Activated CD4-positive, alpha-beta memory T cell treated with anti-CD3 and anti-CD28 coated beads for 36 hours (primary cell): ENCODE measurements at regions not wholly inside any gene's neighbourhood (a gene's known extent, or its start where the extent isn't known, plus 50 kb on each side); places are given as distances from the start of the nearest gene placed in this dataset.
A peak's percentile ranks its signal among the peaks of the same experiment; 100 is the strongest.
"Not testable (repeated sequence)": the region's sequence is repeated elsewhere in the genome, so short reads cannot be mapped to it uniquely, and the experiment has no call there.

Experiments
- CTCF ChIA-PET: fragments of 350-600 bp; sonication (Branson Sonifier 250); formaldehyde crosslinking; loops from one replicate; lab custom pipeline; 2021; ENCODE audit warnings: antibody characterized with exemption, inconsistent platforms; lab: Charles Lee
- POLR2A ChIA-PET: fragments of 350-600 bp; sonication (Branson Sonifier 250); formaldehyde crosslinking; loops from one replicate; lab custom pipeline; 2021; ENCODE audit warnings: antibody characterized with exemption; lab: Charles Lee
- DNase-seq: peaks from one replicate; pipeline ENCODE4 v3.0.0-alpha.2; 2020
- H3K27ac Mint-ChIP-seq: one replicate; pipeline ENCODE4 v1.8.0; 2021; ENCODE audit warnings: mixed read lengths
- H3K27me3 Mint-ChIP-seq: one replicate; pipeline ENCODE4 v1.8.0; 2021; ENCODE audit warnings: mixed read lengths
- H3K36me3 Mint-ChIP-seq: one replicate; pipeline ENCODE4 v1.8.0; 2021; ENCODE audit warnings: mixed read lengths
- H3K4me1 Mint-ChIP-seq: one replicate; pipeline ENCODE4 v1.8.0; 2021; ENCODE audit warnings: low read depth, mixed read lengths
- H3K4me3 Mint-ChIP-seq: one replicate; pipeline ENCODE4 v1.8.0; 2021; ENCODE audit warnings: mild to moderate bottlenecking, mixed read lengths
- H3K9me3 Mint-ChIP-seq: one replicate; pipeline ENCODE4 v1.8.0; 2021; ENCODE audit warnings: mixed read lengths
- intact Hi-C: fragments of 100-400 bp; cut with micrococcal nuclease; formaldehyde crosslinking; loops from one replicate; pipeline ENCODE4 v1.15.1; 2023

GRCh38 chr10:31135171-31135570, 103.5 kb upstream of the ZNF438 start:
- ChIA-PET POLR2A (interaction anchor here (1.2 kb wide), 1 partner anchor 137 kb away, joined by 3 read pairs; no protein-coding TSS in a partner anchor), CTCF (no interaction called here)
- intact Hi-C loops = loop anchor here (2.0 to 10.0 kb wide), 3 partner anchors 50 to 210 kb away; partner anchors contain the start of gene ZEB1
- no peaks in the 10 kb centered on the region for H3K36me3 Mint-ChIP-seq
- no peaks in the 10 kb centered on the region for H3K9me3 Mint-ChIP-seq
- H3K4me1 Mint-ChIP-seq = peaks cover 42% of the 10 kb centered on the region
- peak overlapping the region; percentile 75 for H3K4me3 Mint-ChIP-seq
- DNase-seq = no peak
- H3K27me3 Mint-ChIP-seq = no peaks in the 10 kb centered on the region
- peak overlapping the region; percentile 89 for H3K27ac Mint-ChIP-seq

- peak overlapping the region; percentile 14 for H3K27ac Mint-ChIP-seq
Observed at GRCh38 chr10:31135791-31136190, 104.1 kb upstream of the ZNF438 start.

GRCh38 chr10:31136386-31136785, 104.7 kb upstream of the ZNF438 start:
- Mint-ChIP-seq H3K4me1 (peaks cover 42% of the 10 kb centered on the region), H3K27me3 (no peaks in the 10 kb centered on the region), H3K4me3 (no peak overlapping the region), H3K36me3 (no peaks in the 10 kb centered on the region), H3K9me3 (no peaks in the 10 kb centered on the region), H3K27ac (peak overlapping the region; percentile 14)
- ChIA-PET POLR2A (no interaction called here), CTCF (interaction anchor here (0.7 kb wide), 1 partner anchor 91 kb away, joined by 3 read pairs; no protein-coding TSS in a partner anchor)
- intact Hi-C loops = loop anchor here (10.0 kb wide), 2 partner anchors 52 to 208 kb away; no protein-coding TSS in a partner anchor
- DNase-seq = no peak

More at GRCh38 chr10:31135791-31136190, 104.1 kb upstream of the ZNF438 start:
- H3K27me3 Mint-ChIP-seq, DNase-seq, POLR2A ChIA-PET, CTCF ChIA-PET, H3K36me3 Mint-ChIP-seq, H3K9me3 Mint-ChIP-seq, H3K4me3 Mint-ChIP-seq: not testable (repeated sequence)
- peaks cover 42% of the 10 kb centered on the region for H3K4me1 Mint-ChIP-seq
- intact Hi-C loops = loop anchor here (2.0 to 10.0 kb wide), 3 partner anchors 51 to 209 kb away; partner anchors contain the start of gene ZEB1

GRCh38 chr10:31136930-31137885, 105.5 kb upstream of the ZNF438 start:
- H3K4me1 Mint-ChIP-seq = peaks cover 42% of the 10 kb centered on the region

GRCh38 chr10:31138026-31138553, 106.4 kb upstream of the ZNF438 start:
- DNase-seq = no peak
- no peaks in the 10 kb centered on the region for H3K36me3 Mint-ChIP-seq
- POLR2A ChIA-PET = no interaction called here
- H3K4me1 Mint-ChIP-seq = peaks cover 40% of the 10 kb centered on the region
- H3K27ac Mint-ChIP-seq = no peak overlapping the region
- intact Hi-C loops = loop anchor here (10.0 kb wide), 2 partner anchors 53 to 207 kb away; no protein-coding TSS in a partner anchor
- H3K9me3 Mint-ChIP-seq = no peaks in the 10 kb centered on the region
- no peak overlapping the region for H3K4me3 Mint-ChIP-seq
- no peaks in the 10 kb centered on the region for H3K27me3 Mint-ChIP-seq
- CTCF ChIA-PET = no interaction called here

More at GRCh38 chr10:31136930-31137885, 105.5 kb upstream of the ZNF438 start:
- Mint-ChIP-seq H3K9me3 (no peaks in the 10 kb centered on the region), H3K4me3 (no peak overlapping the region), H3K36me3 (no peaks in the 10 kb centered on the region), H3K27me3 (no peaks in the 10 kb centered on the region), H3K27ac (peak overlapping the region; percentile 53)
- POLR2A ChIA-PET = no interaction called here
- intact Hi-C loops = loop anchor here (10.0 kb wide), 2 partner anchors 52 to 208 kb away; no protein-coding TSS in a partner anchor
- DNase-seq = no peak
- CTCF ChIA-PET = interaction anchor here (0.7 kb wide), 2 partner anchors 92 to 181 kb away, joined by 3 read pairs; no protein-coding TSS in a partner anchor

GRCh38 chr10:31139497-31139896, 107.8 kb upstream of the ZNF438 start:
- Mint-ChIP-seq H3K27ac (no peak overlapping the region), H3K36me3 (no peaks in the 10 kb centered on the region), H3K27me3 (no peaks in the 10 kb centered on the region), H3K9me3 (no peaks in the 10 kb centered on the region), H3K4me1 (peaks cover 32% of the 10 kb centered on the region), H3K4me3 (no peak overlapping the region)
- no peak for DNase-seq
- CTCF ChIA-PET = no interaction called here
- POLR2A ChIA-PET = no interaction called here
- intact Hi-C loops = loop anchor here (10.0 kb wide), 2 partner anchors 55 to 205 kb away; no protein-coding TSS in a partner anchor

GRCh38 chr10:31140716-31141115, 109.1 kb upstream of the ZNF438 start:
- no peaks in the 10 kb centered on the region for H3K36me3 Mint-ChIP-seq
- CTCF ChIA-PET = interaction anchor here (0.6 kb wide), 1 partner anchor 62 kb away, joined by 3 read pairs; no protein-coding TSS in a partner anchor
- no peak overlapping the region for H3K4me3 Mint-ChIP-seq
- intact Hi-C loops = no loop called here
- peaks cover 3% of the 10 kb centered on the region for H3K27me3 Mint-ChIP-seq
- peaks cover 20% of the 10 kb centered on the region for H3K4me1 Mint-ChIP-seq
- POLR2A ChIA-PET = no interaction called here
- DNase-seq = no peak
- H3K27ac Mint-ChIP-seq = no peak overlapping the region
- no peaks in the 10 kb centered on the region for H3K9me3 Mint-ChIP-seq

GRCh38 chr10:31142026-31142425, 110.4 kb upstream of the ZNF438 start:
- peaks cover 14% of the 10 kb centered on the region for H3K4me1 Mint-ChIP-seq
- peaks cover 10% of the 10 kb centered on the region for H3K27me3 Mint-ChIP-seq
- ChIA-PET POLR2A (no interaction called here), CTCF (no interaction called here)
- DNase-seq = no peak
- H3K36me3 Mint-ChIP-seq = no peaks in the 10 kb centered on the region
- H3K9me3 Mint-ChIP-seq = no peaks in the 10 kb centered on the region
- H3K27ac Mint-ChIP-seq = no peak overlapping the region
- H3K4me3 Mint-ChIP-seq = no peak overlapping the region
- intact Hi-C loops = no loop called here

- H3K9me3 Mint-ChIP-seq = no peaks in the 10 kb centered on the region
- H3K4me3 Mint-ChIP-seq = no peak overlapping the region
- intact Hi-C loops = no loop called here
- H3K27ac Mint-ChIP-seq = no peak overlapping the region
- peaks cover 10% of the 10 kb centered on the region for H3K27me3 Mint-ChIP-seq
- H3K36me3 Mint-ChIP-seq = no peaks in the 10 kb centered on the region
- CTCF ChIA-PET = no interaction called here
- no peak for DNase-seq
- peaks cover 9% of the 10 kb centered on the region for H3K4me1 Mint-ChIP-seq
- POLR2A ChIA-PET = interaction anchor here (0.6 kb wide), 1 partner anchor 1083 kb away, joined by 6 read pairs; no protein-coding TSS in a partner anchor
Observed at GRCh38 chr10:31143331-31143935, 111.8 kb upstream of the ZNF438 start.

- POLR2A ChIA-PET = no interaction called here
- Mint-ChIP-seq H3K27ac (no peak overlapping the region), H3K4me3 (no peak overlapping the region), H3K27me3 (peaks cover 10% of the 10 kb centered on the region), H3K9me3 (no peaks in the 10 kb centered on the region), H3K36me3 (no peaks in the 10 kb centered on the region), H3K4me1 (peaks cover 9% of the 10 kb centered on the region)
- CTCF ChIA-PET = no interaction called here
- DNase-seq = no peak
- intact Hi-C loops = no loop called here
Observed at GRCh38 chr10:31145986-31146385, 114.3 kb upstream of the ZNF438 start.

- Mint-ChIP-seq H3K4me1 (peaks cover 9% of the 10 kb centered on the region), H3K27me3 (peaks cover 10% of the 10 kb centered on the region), H3K4me3 (no peak overlapping the region), H3K36me3 (no peaks in the 10 kb centered on the region), H3K9me3 (no peaks in the 10 kb centered on the region), H3K27ac (no peak overlapping the region)
- intact Hi-C loops = no loop called here
- peak; percentile 29 for DNase-seq
- ChIA-PET POLR2A (no interaction called here), CTCF (no interaction called here)
Observed at GRCh38 chr10:31146491-31147209, 115.0 kb upstream of the ZNF438 start.
